Non-pigmented ciliary epithelial cell (primary cell): ENCODE measurements at regions not wholly inside any gene's neighbourhood (a gene's known extent, or its start where the extent isn't known, plus 50 kb on each side); places are given as distances from the start of the nearest gene placed in this dataset.
A peak's percentile ranks its signal among the peaks of the same experiment; 100 is the strongest.
"Not testable (repeated sequence)": the region's sequence is repeated elsewhere in the genome, so short reads cannot be mapped to it uniquely, and the experiment has no call there.

Experiments used
- DNase-seq: peaks from one replicate; pipeline ENCODE4 v3.0.0-alpha.2; 2010; ENCODE audit warnings: low read depth

GRCh38 chr21:34272321-34272720 lies 91.5 kb upstream of the KCNE2 start:
- DNase-seq: no peak

DNA sequence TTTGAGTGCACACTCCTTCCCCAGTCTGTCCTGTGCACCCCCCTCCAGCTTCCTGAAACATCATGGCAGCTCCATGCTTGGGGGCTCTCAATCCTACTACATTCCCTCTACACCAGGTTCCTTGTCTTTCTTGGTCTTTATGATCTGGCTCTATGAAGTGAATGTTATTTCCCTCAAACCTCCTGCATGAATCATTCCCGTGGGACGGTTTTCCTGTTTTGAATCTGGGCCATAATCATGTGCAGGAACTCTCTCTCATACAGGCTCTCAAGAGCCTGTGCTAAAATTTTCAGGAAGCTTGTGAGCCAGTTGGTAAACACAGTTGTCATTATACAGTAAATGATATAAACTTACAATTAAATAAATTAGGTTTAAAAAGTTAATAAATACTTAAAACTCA lies 89.8 kb upstream of the KCNE2 start:
- peak; percentile 13 for DNase-seq

GRCh38 chr21:34276711-34277425 lies 86.9 kb upstream of the KCNE2 start:
- no peak for DNase-seq

DNA sequence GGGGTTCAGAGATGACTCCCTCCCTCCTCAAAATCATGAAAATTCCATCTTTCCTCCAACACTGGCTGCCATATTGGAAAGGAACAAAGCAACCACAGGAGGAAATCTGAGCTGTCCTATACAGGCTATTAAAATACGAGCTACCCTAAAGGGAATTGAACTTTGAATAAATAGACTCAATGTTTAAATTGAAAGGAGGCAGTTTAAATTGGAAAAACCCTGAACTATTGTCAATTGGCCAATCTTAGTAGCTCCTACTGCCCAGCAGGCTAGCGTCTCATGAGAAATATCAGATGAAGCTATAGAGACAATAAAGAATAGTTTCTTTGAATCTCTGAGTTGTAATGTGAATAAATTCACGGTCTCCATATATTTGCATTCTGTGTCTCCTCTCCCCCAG lies 85.4 kb upstream of the KCNE2 start:
- no peak for DNase-seq

DNA sequence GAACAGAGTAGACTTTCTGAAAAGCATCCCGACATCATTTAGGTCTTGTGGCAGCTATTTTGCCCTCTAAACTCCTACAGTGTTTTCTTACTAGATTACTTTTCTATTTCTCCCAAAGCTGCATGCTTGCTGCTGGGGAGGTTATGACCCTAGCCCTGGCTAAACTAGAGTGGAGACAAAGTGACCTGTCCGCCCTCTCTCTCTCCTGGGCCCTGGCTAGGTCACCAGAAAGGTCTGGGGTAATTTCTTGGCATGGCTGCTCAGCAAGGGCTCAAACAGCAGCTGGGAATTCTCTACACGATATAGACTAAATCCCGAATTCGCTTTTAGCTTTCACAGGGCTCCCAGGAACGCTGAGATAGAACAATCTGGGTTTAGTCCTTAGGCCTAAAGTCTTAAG lies 84.5 kb upstream of the KCNE2 start:
- no peak for DNase-seq

- no peak for DNase-seq
Measured at GRCh38 chr21:34279883-34280282, 83.9 kb upstream of the KCNE2 start.

GRCh38 chr21:34280389-34280795 lies 83.4 kb upstream of the KCNE2 start:
- no peak for DNase-seq

- DNase-seq: no peak
Measured at GRCh38 chr21:34280959-34281358, 82.8 kb upstream of the KCNE2 start.

- DNase-seq: no peak
Measured at GRCh38 chr21:34282223-34282622, 81.6 kb upstream of the KCNE2 start.

GRCh38 chr21:34284666-34285065 lies 79.1 kb upstream of the KCNE2 start:
- no peak for DNase-seq

- DNase-seq: not testable (repeated sequence)
Measured at GRCh38 chr21:34288042-34288441, 75.8 kb upstream of the KCNE2 start.

GRCh38 chr21:34289856-34290255 lies 74.0 kb upstream of the KCNE2 start:
- no peak for DNase-seq

- DNase-seq: no peak
Measured at GRCh38 chr21:34296878-34297277, 66.9 kb upstream of the KCNE2 start.

DNA sequence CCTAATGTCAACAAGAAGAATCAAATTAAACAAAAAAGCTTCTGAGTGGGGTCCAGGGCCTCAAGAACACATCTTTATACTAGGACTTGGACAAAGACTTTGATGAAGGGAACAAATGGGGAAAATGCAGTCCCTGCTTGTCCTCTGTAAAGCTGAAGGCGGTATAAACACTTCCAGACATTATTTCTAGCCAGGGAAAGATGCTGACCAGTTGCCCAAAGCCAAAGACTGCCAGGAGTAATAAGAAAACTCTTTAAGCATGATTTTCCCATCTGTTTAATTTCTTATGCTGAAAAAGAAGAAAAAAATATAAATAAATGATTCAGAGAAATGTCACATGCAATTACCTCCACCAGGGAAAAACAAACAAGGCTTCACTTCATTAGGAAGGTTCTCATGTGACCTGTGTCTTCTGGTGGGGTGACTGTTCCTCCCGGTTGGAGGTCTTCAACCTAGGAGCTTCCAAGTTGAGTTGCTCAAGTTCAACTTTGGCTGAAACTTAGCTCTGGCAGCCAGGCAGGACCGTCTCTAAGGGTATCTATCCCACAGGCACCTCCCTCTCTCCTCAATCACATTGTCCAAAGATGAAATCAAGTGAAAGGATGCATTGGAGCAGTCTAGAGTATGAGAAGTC lies 65.2 kb upstream of the KCNE2 start:
- DNase-seq: no peak

DNA sequence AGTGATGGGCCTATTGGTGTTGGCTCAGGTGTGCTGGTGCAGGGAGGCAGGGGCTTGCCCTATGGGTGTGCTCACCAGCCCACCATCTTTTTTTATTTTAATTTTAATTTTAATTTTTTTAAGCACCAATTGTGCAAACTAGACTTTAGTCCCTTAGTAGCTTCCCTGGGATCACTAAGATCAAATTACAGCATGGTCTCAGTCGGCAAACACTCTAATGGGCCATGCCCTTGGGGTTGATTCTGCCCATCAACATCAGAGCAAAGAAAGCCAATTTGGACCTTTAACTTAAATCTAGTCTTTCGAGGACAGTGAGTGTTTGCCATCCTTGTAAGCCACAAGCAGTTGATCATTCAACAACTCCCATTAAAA lies 64.7 kb upstream of the KCNE2 start:
- DNase-seq: no peak

DNA sequence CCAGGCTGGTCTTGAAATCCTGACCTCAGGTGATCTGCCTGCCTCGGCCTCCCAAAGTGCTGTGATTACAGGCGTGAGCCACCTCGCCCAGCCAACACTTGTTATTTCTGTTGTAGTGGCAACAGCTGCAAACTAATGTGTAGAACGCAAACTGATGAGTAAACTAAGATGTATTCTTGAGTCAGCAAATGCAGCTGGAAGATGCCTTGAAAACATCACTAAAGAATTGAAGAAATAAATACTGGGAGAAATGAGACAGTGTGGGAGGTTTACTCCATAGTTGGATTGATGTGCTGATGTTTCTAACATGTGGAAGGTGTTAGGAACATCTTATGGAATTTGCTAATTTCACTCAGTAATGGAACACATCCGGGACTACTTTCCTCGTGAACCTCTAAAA lies 61.3 kb upstream of the KCNE2 start:
- no peak for DNase-seq

DNA sequence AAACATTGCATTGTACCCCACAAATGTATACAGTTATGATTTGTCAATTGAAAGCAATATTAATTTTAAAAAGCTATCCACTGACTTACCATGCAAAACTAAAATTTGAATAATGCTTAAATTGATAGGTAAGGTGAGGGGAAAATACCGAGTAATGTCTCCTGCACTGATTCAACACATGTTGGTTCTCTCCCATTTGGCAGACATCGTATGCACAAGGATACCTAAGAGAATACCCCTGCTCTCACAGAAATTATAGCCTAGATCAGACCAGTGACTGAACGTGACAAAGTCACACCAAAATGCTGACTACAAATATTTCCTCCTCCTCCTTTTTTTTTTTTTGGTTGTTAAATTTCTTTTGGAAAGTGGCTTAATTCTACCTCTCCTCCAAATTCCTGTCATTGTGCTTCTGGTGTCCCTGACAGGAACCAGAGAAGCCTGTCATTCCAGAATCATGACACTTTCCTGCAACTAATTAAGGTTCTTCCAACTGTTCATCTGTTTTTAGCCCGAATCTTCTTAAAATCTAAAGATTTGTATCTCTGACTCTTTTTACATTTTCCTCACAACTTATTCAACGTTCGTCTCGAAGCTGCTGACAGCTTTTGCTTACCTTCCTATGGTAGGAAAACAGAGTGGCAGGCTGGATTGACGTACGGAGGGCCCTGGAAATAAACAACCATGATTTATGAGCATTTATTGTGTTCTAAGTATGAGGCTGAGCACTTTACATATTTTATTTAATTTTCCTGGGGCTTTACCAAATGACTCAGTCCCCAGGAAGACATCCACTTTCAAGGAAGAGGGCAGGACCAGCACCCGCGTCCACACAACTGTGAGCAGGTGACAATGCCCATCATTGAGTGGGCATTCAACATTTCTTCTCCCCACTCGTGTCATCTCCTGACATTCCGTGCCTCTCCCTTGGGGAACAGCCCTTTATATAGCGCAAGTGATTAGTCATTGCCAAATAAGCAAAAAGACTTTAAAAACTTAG lies 57.9 kb upstream of the KCNE2 start:
- no peak for DNase-seq

- DNase-seq: no peak
Measured at GRCh38 chr21:34307991-34308532, 55.7 kb upstream of the KCNE2 start.

DNA sequence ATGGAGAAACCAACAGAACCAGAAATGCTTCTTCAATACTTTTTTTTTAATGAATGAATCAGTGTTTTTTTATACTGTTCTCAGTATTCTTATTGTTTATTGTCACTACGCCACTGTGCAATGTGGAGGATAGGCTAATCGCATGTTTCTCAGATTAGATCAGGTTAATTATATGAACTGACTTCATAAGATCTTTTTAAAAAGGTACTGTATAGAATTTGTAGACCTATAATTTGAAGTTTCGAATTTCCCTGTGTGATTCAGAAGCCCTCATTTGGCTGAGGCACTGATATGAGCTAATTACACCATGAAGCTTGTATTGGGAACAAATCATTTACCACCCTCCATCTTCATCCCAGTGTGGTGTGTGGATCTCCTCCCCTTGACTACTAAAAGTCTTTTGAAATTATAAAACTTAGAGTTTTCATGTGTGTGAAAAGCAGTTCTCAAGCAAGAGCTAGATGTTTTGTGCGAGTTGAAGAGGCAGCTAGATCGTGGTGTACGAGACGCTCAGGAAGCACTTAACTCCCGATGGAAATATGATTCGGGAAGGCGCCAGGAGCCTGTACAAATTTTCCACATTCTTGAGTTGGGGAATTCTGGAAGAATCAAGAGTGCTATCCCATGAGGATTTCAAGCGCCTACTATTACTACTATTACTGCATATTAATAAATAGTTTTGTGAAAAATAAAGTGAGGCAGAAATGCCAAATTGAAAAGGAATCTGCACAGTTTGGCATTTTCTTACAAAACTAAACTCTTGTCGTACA lies 52.1 kb upstream of the KCNE2 start:
- DNase-seq: no peak

DNA sequence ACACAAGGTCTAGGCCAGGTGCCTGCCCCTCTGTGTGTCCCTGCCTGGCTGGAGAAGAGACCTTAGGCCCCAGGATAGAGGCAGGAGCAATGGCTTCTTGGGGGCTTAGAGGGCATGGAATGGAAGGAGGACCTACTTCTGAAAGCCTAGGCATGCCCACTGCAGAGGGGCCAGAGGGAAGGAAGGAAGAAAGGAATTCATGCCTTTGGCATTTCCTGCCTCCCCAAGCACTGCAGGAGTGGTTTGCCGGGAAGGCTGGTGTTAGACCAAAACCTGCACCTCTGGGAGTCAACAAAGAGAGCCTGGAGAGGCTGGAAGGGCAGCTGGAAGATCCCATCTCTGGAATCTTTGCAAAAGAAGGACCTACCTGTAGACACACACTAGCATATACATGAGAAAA lies 50.7 kb upstream of the KCNE2 start:
- DNase-seq: no peak
